ENCODE measurements at regions not wholly inside any gene's neighbourhood (a gene's known extent, or its start where the extent isn't known, plus 50 kb on each side); places are given as distances from the start of the nearest gene placed in this dataset.
A peak's percentile ranks its signal among the peaks of the same experiment; 100 is the strongest.

- intact Hi-C loops (cut with micrococcal nuclease) = loop anchor here (5.0 kb wide), 2 partner anchors 38 to 73 kb away; no protein-coding TSS in a partner anchor
- Histone ChIP-seq H3K9ac (ENCODE audit: low read length) (no peak overlapping the region), H3K36me3 (ENCODE audit: low read depth, low read length) (no peaks in the 10 kb centered on the region), H3K9me2 (replicated peaks; ENCODE audit: low read length) (no peaks in the 10 kb centered on the region), H2AFZ (ENCODE audit: low read length) (no peak overlapping the region), H4K20me1 (ENCODE audit: low read length) (no peaks in the 10 kb centered on the region), H3K27ac (ENCODE audit: low read length) (no peak overlapping the region), H3K4me3 (ENCODE audit: low read length) (no peak overlapping the region), H3K79me2 (ENCODE audit: low read length) (no peaks in the 10 kb centered on the region), H3F3A (ENCODE audit: low read length, unreplicated experiment) (no peaks in the 10 kb centered on the region), H3K4me1 (ENCODE audit: insufficient read depth, low read length) (peaks cover 27% of the 10 kb centered on the region), H3K27me3 (ENCODE audit: low read length) (no peaks in the 10 kb centered on the region), H3K4me2 (ENCODE audit: low read length) (no peak overlapping the region), H3K9me3 (ENCODE audit: low read length) (no peaks in the 10 kb centered on the region)
- CTCF ChIA-PET = no interaction called here
- ATAC-seq (no peak), DNase-seq (no peak)
- POLR2A ChIA-PET (ENCODE audit: unreplicated experiment) = no interaction called here
- TF ChIP-seq EZH2 (IDR thresholded peaks at IDR 0.05; ENCODE audit: low read length, unreplicated experiment) = no peak
- TF ChIP-seq, protein P1, sequence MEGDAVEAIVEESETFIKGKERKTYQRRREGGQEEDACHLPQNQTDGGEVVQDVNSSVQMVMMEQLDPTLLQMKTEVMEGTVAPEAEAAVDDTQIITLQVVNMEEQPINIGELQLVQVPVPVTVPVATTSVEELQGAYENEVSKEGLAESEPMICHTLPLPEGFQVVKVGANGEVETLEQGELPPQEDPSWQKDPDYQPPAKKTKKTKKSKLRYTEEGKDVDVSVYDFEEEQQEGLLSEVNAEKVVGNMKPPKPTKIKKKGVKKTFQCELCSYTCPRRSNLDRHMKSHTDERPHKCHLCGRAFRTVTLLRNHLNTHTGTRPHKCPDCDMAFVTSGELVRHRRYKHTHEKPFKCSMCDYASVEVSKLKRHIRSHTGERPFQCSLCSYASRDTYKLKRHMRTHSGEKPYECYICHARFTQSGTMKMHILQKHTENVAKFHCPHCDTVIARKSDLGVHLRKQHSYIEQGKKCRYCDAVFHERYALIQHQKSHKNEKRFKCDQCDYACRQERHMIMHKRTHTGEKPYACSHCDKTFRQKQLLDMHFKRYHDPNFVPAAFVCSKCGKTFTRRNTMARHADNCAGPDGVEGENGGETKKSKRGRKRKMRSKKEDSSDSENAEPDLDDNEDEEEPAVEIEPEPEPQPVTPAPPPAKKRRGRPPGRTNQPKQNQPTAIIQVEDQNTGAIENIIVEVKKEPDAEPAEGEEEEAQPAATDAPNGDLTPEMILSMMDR (conservative IDR thresholded peaks at IDR 0.05; ENCODE audit: low read depth, low read length) = no peak
- TF ChIP-seq EZH2phosphoT487 (IDR thresholded peaks at IDR 0.05; ENCODE audit: borderline replicate concordance, low read length) = no peak
- no TSS peak for BruUV-seq (replicated peaks)
These were observed 109.3 kb upstream of the ANK3 start for GRCh38 chr10:60498985-60499384.

DNA sequence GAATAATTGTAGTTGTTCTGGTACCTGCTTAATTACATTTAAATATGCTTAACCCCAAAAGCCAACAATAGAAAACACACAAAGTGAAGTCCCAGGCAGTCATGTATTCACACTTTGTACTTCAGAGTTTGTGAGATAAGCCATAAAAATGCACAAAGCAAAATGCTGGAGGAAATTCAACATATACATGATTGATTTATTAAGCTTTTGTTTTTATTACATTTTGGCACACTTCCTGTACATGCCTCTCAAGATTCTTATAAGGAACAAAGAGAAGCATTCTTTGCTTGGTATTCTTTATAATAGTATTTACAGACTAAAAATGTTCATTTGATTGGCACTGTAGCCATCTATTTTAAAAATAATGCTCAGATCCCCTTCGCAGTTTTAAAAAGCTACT is 107.7 kb upstream of the ANK3 start:
- no peak overlapping the region for H3K9ac ChIP-seq (ENCODE audit: low read length)
- peak; percentile 66 for ATAC-seq
- DNase-seq = peak; percentile 61
- no peaks in the 10 kb centered on the region for H3K27me3 ChIP-seq (ENCODE audit: low read length)
- H4K20me1 ChIP-seq (ENCODE audit: low read length) = no peaks in the 10 kb centered on the region
- intact Hi-C loops (cut with micrococcal nuclease) = loop anchor here (5.0 kb wide), 2 partner anchors 40 to 75 kb away; no protein-coding TSS in a partner anchor
- no peaks in the 10 kb centered on the region for H3K9me2 ChIP-seq (replicated peaks; ENCODE audit: low read length)
- no peak overlapping the region for H3K4me2 ChIP-seq (ENCODE audit: low read length)
- no TSS peak for BruUV-seq (replicated peaks)
- no peak overlapping the region for H3K27ac ChIP-seq (ENCODE audit: low read length)
- no peaks in the 10 kb centered on the region for H3K9me3 ChIP-seq (ENCODE audit: low read length)
- H3K36me3 ChIP-seq (ENCODE audit: low read depth, low read length) = no peaks in the 10 kb centered on the region
- H3K79me2 ChIP-seq (ENCODE audit: low read length) = no peaks in the 10 kb centered on the region
- TF ChIP-seq, protein P1 (conservative IDR thresholded peaks at IDR 0.05; ENCODE audit: low read depth, low read length) = no peak
- TF ChIP-seq EZH2 (IDR thresholded peaks at IDR 0.05; ENCODE audit: low read length, unreplicated experiment) (no peak), EZH2phosphoT487 (IDR thresholded peaks at IDR 0.05; ENCODE audit: borderline replicate concordance, low read length) (no peak)
- POLR2A ChIA-PET (ENCODE audit: unreplicated experiment) = no interaction called here
- no peak overlapping the region for H2AFZ ChIP-seq (ENCODE audit: low read length)
- H3K4me1 ChIP-seq (ENCODE audit: insufficient read depth, low read length) = peaks cover 27% of the 10 kb centered on the region
- CTCF ChIA-PET = no interaction called here
- H3K4me3 ChIP-seq (ENCODE audit: low read length) = no peak overlapping the region
- H3F3A ChIP-seq (ENCODE audit: low read length, unreplicated experiment) = no peaks in the 10 kb centered on the region

DNA sequence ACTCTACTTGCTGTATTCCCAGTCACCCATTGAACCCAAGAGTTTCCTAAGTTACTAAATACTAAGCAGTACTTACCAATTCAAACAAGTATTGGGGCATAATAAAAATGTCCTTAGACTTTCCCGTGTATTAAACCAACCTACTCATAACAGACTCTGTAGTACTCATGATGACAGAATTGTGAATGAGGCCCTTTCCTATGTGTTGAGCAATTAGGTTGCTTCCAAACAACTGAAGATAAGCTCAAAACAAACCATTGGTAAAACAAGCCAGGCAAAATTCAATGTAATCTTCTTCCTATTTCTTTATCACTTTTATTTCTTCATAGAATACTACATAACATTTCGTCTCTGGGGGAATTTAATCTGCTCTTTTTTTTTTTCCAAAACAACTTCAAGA is 106.5 kb upstream of the ANK3 start:
- TF ChIP-seq, protein P1 (conservative IDR thresholded peaks at IDR 0.05; ENCODE audit: low read depth, low read length) = no peak
- TF ChIP-seq EZH2phosphoT487 (IDR thresholded peaks at IDR 0.05; ENCODE audit: borderline replicate concordance, low read length) = no peak
- TF ChIP-seq EZH2 (IDR thresholded peaks at IDR 0.05; ENCODE audit: low read length, unreplicated experiment) = no peak
- H3K27ac ChIP-seq (ENCODE audit: low read length) = no peak overlapping the region
- no peak overlapping the region for H3K9ac ChIP-seq (ENCODE audit: low read length)
- no peak overlapping the region for H3K4me3 ChIP-seq (ENCODE audit: low read length)
- no peaks in the 10 kb centered on the region for H4K20me1 ChIP-seq (ENCODE audit: low read length)
- POLR2A ChIA-PET (ENCODE audit: unreplicated experiment) = no interaction called here
- no peak overlapping the region for H2AFZ ChIP-seq (ENCODE audit: low read length)
- no TSS peak for BruUV-seq (replicated peaks)
- CTCF ChIA-PET = interaction anchor here (0.6 to 1.0 kb wide), 2 partner anchors 52 to 150 kb away, joined by 3 read pairs; no protein-coding TSS in a partner anchor
- no peaks in the 10 kb centered on the region for H3K27me3 ChIP-seq (ENCODE audit: low read length)
- H3K4me2 ChIP-seq (ENCODE audit: low read length) = no peak overlapping the region
- H3K36me3 ChIP-seq (ENCODE audit: low read depth, low read length) = no peaks in the 10 kb centered on the region
- peaks cover 27% of the 10 kb centered on the region for H3K4me1 ChIP-seq (ENCODE audit: insufficient read depth, low read length)
- H3F3A ChIP-seq (ENCODE audit: low read length, unreplicated experiment) = no peaks in the 10 kb centered on the region
- DNase-seq (no peak), ATAC-seq (no peak)
- H3K9me2 ChIP-seq (replicated peaks; ENCODE audit: low read length) = no peaks in the 10 kb centered on the region
- intact Hi-C loops (cut with micrococcal nuclease) = loop anchor here (5.0 kb wide), 2 partner anchors 41 to 76 kb away; no protein-coding TSS in a partner anchor
- H3K9me3 ChIP-seq (ENCODE audit: low read length) = no peaks in the 10 kb centered on the region
- H3K79me2 ChIP-seq (ENCODE audit: low read length) = no peaks in the 10 kb centered on the region

Data from PC-3 (cell line).